ENCODE measurements at regions not wholly inside any gene's neighbourhood (a gene's known extent, or its start where the extent isn't known, plus 50 kb on each side); places are given as distances from the start of the nearest gene placed in this dataset.

DNA sequence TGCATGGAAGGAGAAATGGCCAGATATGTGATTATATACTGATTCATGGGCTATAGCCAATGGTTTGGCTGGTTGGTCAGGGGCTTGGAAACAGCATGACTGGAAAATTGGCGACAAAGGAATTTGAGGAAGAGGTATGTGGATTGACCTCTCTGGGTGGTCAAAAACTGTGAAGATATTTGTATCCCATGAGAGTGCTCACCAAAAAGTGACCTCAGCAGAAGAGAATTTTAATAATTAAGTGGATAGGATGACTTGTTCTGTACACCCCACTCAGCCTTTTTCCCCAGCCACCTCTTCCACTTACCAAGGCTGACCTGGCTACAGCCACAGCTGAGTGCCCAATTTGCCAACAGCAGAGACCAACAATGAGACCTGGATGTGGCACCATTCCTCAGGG, 146.7 kb downstream of the GPR37 start:
- TF ChIP-seq CTCF (IDR thresholded peaks at IDR 0.05) (no peak), POLR2A (IDR thresholded peaks at IDR 0.05) (no peak), POLR2AphosphoS5 (IDR thresholded peaks at IDR 0.05) (no peak)
